HCT116 (cell line): ENCODE measurements at regions not wholly inside any gene's neighbourhood (a gene's known extent, or its start where the extent isn't known, plus 50 kb on each side); places are given as distances from the start of the nearest gene placed in this dataset.

ENCODE experiments used
- CTCF ChIP-seq, 3 experiments: fragments of 200-600 bp in 1 of 3; sonication (generic) in 1 of 3; IDR thresholded peaks in 2 of 3; conservative IDR thresholded peaks in 1 of 3; 2 replicates each; pipeline ENCODE4 v1.5.1; 2012 to 2017; ENCODE audit warnings: low read depth in 2 of 3, low read length in 2 of 3, antibody characterized with exemption in 1 of 3, borderline replicate concordance in 1 of 3, control low read depth in 1 of 3, mild to moderate bottlenecking in 1 of 3, mixed read lengths in 1 of 3, mixed run types in 1 of 3, moderate library complexity in 1 of 3; ENCODE audit not compliant: insufficient read depth in 1 of 3
- POLR2A ChIP-seq: IDR thresholded peaks from 2 replicates; pipeline ENCODE4 v1.7.0; 2011; ENCODE audit warnings: borderline replicate concordance; ENCODE audit not compliant: insufficient read depth, insufficient read length; ENCODE audit errors: extremely low read depth
- POLR2AphosphoS5 ChIP-seq: IDR thresholded peaks from 2 replicates; pipeline ENCODE4 v1.6.1; 2011; ENCODE audit warnings: mild to moderate bottlenecking, low read depth, low read length, moderate library complexity

GRCh38 chr3:147937341-147937740 lies 528.2 kb downstream of the ZIC1 start:
- TF ChIP-seq CTCF (IDR thresholded peaks at IDR 0.05 in 2 of 3, conservative IDR thresholded peaks at IDR 0.05 in 1 of 3; ENCODE audit: borderline replicate concordance in 1 of 3, insufficient read depth in 1 of 3, low read depth in 2 of 3, low read length in 2 of 3) (no peak), POLR2AphosphoS5 (no peak), POLR2A (no peak)
